Brain microvascular endothelial cell (primary cell): ENCODE measurements at regions not wholly inside any gene's neighbourhood (a gene's known extent, or its start where the extent isn't known, plus 50 kb on each side); places are given as distances from the start of the nearest gene placed in this dataset.

Experiments used
- DNase-seq: peaks from one replicate; pipeline ENCODE4 v3.0.0-alpha.2; 2020
- H3K27ac ChIP-seq: fragments of 250-450 bp; sonication (Bioruptor Pico); 2 replicates; pipeline ENCODE4 v1.5.1; 2020; ENCODE audit warnings: mild to moderate bottlenecking, moderate library complexity
- H3K27me3 ChIP-seq: fragments of 250-450 bp; sonication (Bioruptor Pico); replicated peaks from 2 replicates; pipeline ENCODE4 v1.5.1; 2020; ENCODE audit warnings: mild to moderate bottlenecking
- H3K36me3 ChIP-seq: fragments of 250-450 bp; sonication (Bioruptor Pico); replicated peaks from 2 replicates; pipeline ENCODE4 v1.5.1; 2020; ENCODE audit warnings: mild to moderate bottlenecking
- H3K4me3 ChIP-seq: 2 replicates; pipeline ENCODE4 v1.5.1; 2011; ENCODE audit warnings: low read depth, mild to moderate bottlenecking, control low read depth, low read length, moderate library complexity
- in situ Hi-C: cut with HindIII; loops from 2 replicates; pipeline ENCODE4 v1.10.0; 2017; ENCODE audit warnings: low sequenced_read_pairs, low pct_ligation_motif_present
- TF ChIP-seq, protein P1 (sequence below): IDR thresholded peaks from 2 replicates; pipeline ENCODE4 v1.5.1; 2011; ENCODE audit warnings: low read depth, mild to moderate bottlenecking, moderate library complexity, low read length, control low read depth, inconsistent platforms; ENCODE audit errors: missing control alignments

DNA sequence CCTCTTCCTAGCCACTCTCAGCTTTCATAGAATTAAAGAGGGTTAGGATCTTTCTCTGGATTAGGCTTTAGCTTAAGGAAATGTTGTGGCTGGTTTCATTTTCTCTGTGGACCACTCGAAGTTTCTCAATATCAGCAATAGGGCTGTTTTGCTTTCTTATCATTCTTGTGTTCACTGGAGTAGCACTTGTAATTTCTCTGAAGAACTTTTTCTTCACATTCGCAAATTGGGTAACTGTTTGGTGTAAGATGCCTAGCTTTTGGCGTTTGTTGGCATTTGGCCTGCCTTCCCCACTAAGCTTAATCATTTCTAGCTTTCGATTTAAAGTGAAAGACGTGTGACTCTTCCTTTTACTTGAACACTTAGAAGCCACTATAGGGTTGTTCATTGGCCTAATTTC is 210.8 kb upstream of the PROX1 start:
- no peak overlapping the region for H3K27ac ChIP-seq
- no peaks in the 10 kb centered on the region for H3K36me3 ChIP-seq
- in situ Hi-C loops = no loop called here
- H3K4me3 ChIP-seq = no peak overlapping the region
- no peak for DNase-seq
- TF ChIP-seq, protein P1, sequence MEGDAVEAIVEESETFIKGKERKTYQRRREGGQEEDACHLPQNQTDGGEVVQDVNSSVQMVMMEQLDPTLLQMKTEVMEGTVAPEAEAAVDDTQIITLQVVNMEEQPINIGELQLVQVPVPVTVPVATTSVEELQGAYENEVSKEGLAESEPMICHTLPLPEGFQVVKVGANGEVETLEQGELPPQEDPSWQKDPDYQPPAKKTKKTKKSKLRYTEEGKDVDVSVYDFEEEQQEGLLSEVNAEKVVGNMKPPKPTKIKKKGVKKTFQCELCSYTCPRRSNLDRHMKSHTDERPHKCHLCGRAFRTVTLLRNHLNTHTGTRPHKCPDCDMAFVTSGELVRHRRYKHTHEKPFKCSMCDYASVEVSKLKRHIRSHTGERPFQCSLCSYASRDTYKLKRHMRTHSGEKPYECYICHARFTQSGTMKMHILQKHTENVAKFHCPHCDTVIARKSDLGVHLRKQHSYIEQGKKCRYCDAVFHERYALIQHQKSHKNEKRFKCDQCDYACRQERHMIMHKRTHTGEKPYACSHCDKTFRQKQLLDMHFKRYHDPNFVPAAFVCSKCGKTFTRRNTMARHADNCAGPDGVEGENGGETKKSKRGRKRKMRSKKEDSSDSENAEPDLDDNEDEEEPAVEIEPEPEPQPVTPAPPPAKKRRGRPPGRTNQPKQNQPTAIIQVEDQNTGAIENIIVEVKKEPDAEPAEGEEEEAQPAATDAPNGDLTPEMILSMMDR = no peak
- H3K27me3 ChIP-seq = no peaks in the 10 kb centered on the region

DNA sequence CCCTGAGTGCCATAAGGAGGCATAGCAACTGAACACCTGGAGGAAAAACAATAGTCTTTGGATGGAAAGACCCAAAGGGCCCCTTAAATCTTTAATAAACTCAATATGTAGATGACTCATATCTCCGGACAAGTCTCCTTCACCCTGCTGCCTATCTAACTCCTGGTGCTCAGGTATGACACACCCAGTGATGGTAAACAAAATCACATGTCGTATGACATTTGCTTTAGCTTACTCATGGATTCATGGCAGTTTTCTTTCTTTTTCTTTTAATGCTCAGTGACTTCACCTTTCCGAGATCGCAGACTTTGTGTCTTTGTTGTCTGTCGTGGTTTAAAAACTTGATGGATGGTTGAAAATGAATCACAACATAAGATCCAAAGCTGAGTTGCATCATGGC is 208.5 kb upstream of the PROX1 start:
- in situ Hi-C loops = no loop called here
- no peak overlapping the region for H3K4me3 ChIP-seq
- H3K36me3 ChIP-seq = no peaks in the 10 kb centered on the region
- H3K27ac ChIP-seq = no peak overlapping the region
- TF ChIP-seq, protein P1 = no peak
- DNase-seq = no peak
- H3K27me3 ChIP-seq = no peaks in the 10 kb centered on the region

DNA sequence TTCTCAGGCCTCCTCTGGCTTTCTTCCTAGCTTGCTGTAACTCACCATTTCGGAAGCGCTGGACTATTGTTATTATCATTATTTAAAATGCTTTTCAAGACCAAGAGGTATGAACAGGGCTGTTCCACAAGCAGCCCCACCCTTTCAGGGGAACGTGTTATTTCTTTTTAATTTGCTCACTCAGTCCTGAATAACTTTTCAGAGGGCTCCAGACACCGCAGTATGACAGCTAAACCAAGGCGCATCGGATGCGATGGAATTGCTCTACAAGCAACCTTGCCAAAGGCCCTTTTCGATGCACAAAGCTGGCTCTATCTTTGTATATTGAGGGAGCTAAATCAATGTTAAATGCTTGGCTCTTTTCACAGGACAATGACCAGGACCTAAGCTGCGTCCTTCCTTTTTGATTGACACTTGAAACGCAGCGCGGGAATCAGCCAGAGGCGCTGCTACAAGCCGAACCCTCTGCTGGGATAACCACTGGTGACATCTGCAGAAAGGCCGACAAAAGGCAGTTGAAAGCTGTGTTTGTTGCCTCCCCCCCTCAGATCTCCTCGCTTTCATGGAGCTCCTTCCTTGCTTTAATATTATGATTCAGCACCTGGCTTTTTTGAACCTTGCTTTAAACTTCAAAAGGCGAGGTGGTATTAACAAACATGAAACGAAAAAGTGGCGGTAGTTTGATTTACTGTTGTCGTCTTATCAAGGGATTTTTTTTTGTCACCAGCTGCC is 204.7 kb upstream of the PROX1 start:
- in situ Hi-C loops = no loop called here
- Histone ChIP-seq H3K27me3 (no peaks in the 10 kb centered on the region), H3K4me3 (no peak overlapping the region), H3K27ac (no peak overlapping the region), H3K36me3 (no peaks in the 10 kb centered on the region)
- TF ChIP-seq, protein P1 = no peak
- no peak for DNase-seq

DNA sequence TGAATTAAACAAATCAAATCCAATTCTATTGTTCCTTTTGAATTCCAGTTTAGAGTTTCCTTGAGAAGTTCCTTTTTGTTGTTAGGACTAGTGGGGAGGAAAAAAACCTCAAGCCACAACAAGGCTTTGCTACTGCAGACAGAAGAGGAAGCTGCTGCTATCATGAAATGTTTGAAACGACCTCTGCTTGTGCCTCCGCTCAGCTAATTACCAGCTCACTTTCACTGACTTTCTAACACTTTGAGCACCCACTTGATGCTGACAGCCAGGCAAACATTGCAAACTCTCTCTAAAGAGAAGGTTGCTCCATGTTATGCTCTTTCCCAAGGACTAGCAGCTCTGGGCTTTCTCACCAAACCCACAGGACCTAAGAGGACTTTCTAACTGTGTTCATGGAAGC is 203.9 kb upstream of the PROX1 start:
- Histone ChIP-seq H3K27me3 (no peaks in the 10 kb centered on the region), H3K36me3 (no peaks in the 10 kb centered on the region), H3K4me3 (no peak overlapping the region), H3K27ac (no peak overlapping the region)
- no peak for DNase-seq
- in situ Hi-C loops = no loop called here
- TF ChIP-seq, protein P1 = no peak

DNA sequence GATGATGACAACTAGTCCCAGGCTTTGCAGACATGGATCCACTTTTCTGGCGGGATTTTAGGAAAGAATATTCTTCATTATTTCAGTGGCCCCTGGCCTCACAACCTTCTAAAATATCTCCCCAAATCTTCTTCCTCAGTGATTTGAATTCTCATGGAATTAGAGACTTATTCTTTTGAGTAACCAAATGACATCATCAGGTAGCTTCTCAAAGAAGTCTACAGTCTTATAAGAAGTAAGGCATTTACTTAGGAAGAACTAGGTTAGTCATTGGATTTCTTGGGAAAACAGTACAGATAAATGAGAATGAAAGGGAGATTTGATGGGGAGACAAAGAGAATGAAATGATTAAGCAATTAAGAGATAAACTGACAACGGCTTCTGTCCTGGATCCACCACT is 201.1 kb upstream of the PROX1 start:
- no peak overlapping the region for H3K4me3 ChIP-seq
- TF ChIP-seq, protein P1 = no peak
- H3K36me3 ChIP-seq = no peaks in the 10 kb centered on the region
- no peak for DNase-seq
- in situ Hi-C loops = no loop called here
- no peaks in the 10 kb centered on the region for H3K27me3 ChIP-seq
- H3K27ac ChIP-seq = no peak overlapping the region

DNA sequence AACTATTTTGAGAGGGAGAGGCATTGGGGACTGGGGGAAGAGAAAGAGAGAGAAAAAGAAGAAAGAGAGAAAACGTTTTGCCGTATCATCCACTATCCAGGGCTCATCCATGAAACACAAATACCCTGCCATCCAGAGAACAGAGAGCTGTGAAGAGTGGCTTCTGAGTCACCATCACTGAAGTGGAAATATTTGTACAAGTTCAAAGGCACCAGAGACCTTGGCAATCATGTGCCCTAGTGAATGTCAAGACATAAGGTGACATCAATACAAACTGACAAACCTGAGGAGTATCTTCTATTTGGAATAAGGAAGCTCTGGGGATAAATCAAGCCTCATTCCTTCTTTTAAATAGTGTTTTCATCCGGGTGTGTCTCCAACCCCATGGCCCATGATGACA is 197.2 kb upstream of the PROX1 start:
- H3K4me3 ChIP-seq = no peak overlapping the region
- TF ChIP-seq, protein P1 = no peak
- no peak for DNase-seq
- H3K27me3 ChIP-seq = no peaks in the 10 kb centered on the region
- no peaks in the 10 kb centered on the region for H3K36me3 ChIP-seq
- H3K27ac ChIP-seq = no peak overlapping the region
- in situ Hi-C loops = no loop called here
